Cortex of kidney (tissue), 1 donor: ENCODE measurements at regions not wholly inside any gene's neighbourhood (a gene's known extent, or its start where the extent isn't known, plus 50 kb on each side); places are given as distances from the start of the nearest gene placed in this dataset.

Experiments
- DNase-seq: peaks from one replicate; lab custom pipeline; 2025; lab: John Stamatoyannopoulos, UW

- DNase-seq = no peak
These were observed 418.1 kb downstream of the SLITRK6 start for GRCh38 chr13:85381082-85381481.

- DNase-seq = no peak
These were observed 419.2 kb downstream of the SLITRK6 start for GRCh38 chr13:85379991-85380390.

GRCh38 chr13:85379433-85379832, 419.8 kb downstream of the SLITRK6 start:
- DNase-seq = no peak

- no peak for DNase-seq
These were observed 421.4 kb downstream of the SLITRK6 start for GRCh38 chr13:85377783-85378182.

GRCh38 chr13:85373322-85373721, 425.9 kb downstream of the SLITRK6 start:
- DNase-seq = no peak

GRCh38 chr13:85371254-85371653, 428.0 kb downstream of the SLITRK6 start:
- DNase-seq = no peak

DNA sequence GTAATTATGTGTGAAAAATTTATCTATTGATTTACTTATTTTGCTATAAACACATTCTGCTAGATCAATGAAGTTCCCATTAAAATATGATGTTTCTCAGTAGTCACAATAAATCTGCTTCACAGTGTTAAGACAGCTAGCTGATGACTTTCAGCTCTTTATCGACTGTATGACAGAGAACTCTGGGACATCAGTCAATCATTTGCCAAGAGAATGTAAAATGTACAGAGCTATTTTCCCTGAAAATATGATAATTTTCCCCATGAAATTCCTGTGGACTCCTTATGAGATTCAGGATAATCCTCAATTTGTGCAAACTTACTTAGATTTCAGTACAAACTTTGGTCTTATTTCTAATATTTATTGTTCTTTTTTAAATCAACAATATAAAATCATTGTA, 430.5 kb downstream of the SLITRK6 start:
- no peak for DNase-seq

DNA sequence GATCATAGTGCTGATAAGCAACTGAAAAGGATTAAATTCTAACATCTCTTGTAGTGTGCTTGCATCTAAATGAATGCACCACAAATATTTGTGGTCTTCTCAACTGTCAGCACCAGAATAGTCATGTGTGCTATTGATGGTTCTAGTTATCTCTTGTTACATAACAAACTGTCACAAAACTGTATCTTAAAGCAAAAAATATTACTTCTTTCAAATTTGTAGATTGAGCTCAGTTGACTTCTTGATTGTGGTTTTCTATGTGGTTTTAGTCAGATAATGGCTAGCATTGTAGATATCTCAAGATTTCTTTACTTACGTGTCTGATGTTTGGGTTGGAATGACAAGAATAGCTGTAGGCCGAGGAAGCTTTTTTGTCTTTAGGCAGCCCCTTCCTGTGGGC, 431.3 kb downstream of the SLITRK6 start:
- no peak for DNase-seq

DNA sequence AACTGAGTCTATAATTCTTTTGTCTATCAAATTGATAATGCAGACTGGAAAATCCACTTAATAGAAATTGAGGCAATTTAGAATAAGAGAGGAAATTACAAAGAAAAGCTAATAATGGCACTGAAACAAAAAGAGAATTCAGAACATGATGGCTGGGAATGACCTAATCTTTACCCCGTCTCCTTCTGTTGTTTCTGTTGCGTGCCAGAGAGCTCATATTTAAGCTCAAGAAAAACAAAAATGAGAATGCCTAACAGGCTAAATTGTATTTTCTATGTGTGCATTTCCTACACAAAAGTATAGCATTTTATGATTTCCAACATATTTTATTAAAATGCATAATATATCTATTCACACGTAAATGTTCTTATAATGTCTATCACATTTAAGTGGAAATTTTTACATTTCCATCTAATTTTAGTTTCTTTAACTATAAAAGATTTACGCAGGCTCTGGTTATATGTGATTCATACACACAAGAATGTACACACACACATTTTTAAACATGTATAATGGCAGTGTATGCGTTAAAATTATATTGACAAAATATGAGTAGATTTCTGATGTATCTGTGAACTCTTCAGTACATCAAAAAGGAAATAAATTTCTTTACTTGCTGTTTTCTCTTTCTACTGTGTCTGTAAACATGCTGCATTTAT, 432.3 kb downstream of the SLITRK6 start:
- no peak for DNase-seq

- no peak for DNase-seq
These were observed 435.7 kb downstream of the SLITRK6 start for GRCh38 chr13:85363504-85363903.

- no peak for DNase-seq
These were observed 436.2 kb downstream of the SLITRK6 start for GRCh38 chr13:85362980-85363379.

- no peak for DNase-seq
These were observed 452.0 kb downstream of the SLITRK6 start for GRCh38 chr13:85347251-85347650.

DNA sequence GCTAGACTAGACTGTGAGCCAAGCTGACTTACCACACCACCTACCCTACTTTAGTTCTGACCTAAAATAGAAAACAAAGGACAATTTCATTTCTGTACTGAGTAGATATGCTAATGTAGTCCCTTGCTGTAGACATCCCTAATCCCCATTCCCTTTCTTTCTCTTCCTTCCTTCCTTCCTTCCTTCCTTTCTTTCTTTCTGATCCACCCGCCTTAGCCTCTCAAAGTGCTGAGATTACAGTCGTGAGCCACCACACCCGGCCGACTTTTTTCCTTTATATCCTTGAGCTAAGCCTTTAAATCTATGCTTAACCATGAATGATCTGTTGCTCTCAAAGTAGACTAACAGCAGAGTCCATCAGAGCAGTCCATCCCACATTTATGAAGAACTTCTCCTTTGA, 465.0 kb downstream of the SLITRK6 start:
- no peak for DNase-seq

GRCh38 chr13:85333506-85334020, 465.7 kb downstream of the SLITRK6 start:
- DNase-seq = no peak

DNA sequence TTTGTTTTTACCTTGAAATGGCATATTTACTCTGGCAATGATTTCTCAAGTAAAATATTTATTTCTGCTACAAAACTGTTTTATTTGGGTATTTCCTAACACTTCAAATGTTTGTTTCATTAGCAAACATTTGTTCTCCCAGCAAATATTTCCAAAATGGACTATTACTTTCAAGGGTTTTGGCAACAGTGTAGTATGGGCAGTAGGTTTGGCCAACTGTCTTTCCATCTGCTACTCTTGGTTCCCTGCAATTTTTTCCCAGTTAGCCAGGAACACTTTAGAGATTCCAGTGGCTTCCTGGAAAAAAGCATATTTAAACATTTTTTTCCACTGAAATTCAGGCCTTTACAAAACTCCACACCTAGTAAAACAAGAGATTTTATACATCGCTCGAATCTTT, 466.6 kb downstream of the SLITRK6 start:
- no peak for DNase-seq

DNA sequence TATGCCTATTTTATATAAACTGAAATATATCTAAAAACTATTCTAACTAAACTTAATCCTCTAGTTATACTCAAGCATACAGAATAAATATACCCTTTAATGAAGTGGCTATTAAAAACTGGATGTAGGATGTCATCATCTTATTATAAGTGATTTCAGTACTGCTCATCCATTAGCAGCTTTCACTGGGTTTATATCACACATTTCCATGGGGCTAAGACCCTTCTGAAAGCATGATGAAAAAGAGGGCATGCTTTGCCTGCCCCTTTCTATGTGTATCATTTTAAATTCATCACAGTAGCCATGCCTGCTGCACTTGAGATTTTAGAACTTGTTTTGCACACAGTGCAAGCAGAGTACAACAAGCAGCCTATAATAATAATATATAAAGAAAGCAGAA, 477.5 kb downstream of the SLITRK6 start:
- DNase-seq = no peak

GRCh38 chr13:85317781-85318180, 481.4 kb downstream of the SLITRK6 start:
- no peak for DNase-seq

DNA sequence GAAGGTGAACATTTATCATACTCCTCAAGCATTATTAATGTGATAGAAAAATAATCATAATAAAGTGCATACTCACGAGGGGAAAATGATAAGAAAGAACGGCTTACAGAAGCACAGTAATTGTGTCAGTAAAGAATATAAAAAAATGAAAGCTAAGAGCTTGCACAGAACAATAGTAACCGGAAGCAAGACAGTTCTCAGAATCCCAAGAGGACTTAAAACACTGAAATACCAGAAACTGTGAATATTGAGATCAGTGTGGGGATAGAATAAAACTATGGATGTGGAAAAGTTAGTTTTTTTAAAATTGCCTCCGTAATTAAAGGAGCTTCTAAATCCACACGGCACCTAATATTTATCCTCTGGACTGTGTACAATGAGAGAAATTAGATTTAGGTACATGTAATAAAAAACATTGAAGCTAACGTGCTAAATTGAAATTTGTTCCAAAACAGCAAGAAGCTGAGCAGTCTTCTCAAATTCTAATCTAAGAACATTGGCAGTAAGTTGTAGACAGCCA, 482.7 kb downstream of the SLITRK6 start:
- no peak for DNase-seq

DNA sequence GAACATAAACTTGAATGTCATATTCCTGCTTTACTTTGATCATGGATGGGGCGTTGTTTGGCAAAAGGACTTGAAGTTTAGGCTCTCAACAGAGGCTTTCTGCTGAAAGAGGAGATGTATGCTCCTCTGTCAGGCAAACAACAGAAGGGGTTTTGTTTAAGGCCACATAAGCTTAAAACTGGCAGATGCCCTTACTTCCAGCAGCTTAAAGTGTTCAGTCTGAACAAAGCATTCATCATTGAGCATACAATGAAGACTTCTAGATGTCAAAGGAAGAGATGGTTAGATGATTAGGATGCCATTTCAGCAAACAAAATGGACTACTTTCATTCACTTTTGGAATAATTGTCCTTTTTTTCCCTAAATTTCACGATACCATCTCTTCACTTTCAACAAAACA, 484.5 kb downstream of the SLITRK6 start:
- no peak for DNase-seq

GRCh38 chr13:85313761-85314503, 485.3 kb downstream of the SLITRK6 start:
- DNase-seq = no peak

DNA sequence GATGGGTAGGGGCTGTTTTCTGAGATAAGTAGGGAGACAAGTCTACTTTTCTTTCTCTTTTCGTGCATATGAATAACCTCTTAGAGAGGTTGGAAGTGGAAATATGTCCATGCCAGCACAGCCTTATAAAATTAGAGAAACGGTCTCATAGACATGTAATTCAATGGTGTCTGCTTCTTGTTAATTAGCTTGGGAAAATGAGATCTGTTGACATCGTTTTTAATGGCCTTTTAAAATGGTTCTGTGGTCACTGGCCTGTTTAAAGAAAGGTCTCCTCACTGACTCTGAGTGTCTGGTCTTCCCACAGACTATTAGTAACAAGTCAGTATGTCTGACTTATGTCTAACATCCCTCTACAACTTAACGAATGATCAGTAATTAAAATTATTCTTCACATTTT, 487.1 kb downstream of the SLITRK6 start:
- no peak for DNase-seq

DNA sequence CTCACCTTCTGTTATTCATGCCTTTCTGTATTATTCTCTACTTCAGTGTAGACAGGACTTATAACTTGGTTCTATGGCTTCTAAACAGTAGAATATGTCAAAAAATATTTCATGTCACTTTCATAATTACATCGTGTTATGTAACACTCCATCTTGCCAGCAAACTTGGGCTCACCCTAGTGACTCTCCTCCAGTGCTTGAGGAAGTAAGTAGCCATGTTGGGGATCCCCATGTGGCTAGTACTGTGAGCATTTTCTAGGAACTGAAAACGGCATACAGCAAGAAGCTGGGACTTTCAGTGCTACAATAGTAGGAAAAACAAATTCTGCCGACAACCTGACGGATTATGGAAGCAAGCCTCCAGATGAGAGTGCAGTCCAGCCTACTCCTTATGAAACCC, 495.6 kb downstream of the SLITRK6 start:
- no peak for DNase-seq

DNA sequence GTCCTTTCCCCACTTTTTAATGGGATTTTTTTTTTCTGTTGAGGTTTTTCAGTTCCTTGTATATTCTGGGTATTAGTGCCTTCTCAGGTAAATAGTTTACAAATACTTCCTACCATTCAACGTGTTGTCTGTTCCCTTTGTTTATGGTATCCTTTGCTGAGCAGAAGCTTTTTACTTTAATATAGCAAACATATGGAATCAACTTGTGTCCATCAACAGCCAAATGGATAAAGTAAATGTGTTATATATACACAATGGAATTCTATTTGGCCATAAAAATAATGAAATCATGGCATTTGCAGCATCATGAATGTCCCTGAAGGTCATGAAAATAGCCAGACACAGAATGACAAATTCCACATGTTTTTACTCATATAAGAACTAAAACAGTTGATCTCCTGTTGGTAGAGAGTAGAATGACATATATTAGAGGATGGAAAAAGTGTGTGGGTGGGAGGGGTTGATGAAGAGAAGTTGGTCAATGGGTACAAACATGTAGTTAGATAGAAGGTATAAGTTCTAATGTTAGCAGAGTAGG, 500.8 kb downstream of the SLITRK6 start:
- no peak for DNase-seq
